ENCODE measurements at regions not wholly inside any gene's neighbourhood (a gene's known extent, or its start where the extent isn't known, plus 50 kb on each side); places are given as distances from the start of the nearest gene placed in this dataset.

- peak; percentile 91 for DNase-seq
Observed at GRCh38 chr11:127105593-127106541, 105.3 kb upstream of the KIRREL3 start.

- peak; percentile 20 for DNase-seq
Observed at GRCh38 chr11:127103586-127104388, 103.2 kb upstream of the KIRREL3 start.

- no peak for DNase-seq
Observed at GRCh38 chr11:127098684-127099083, 98.1 kb upstream of the KIRREL3 start.

- no peak for DNase-seq
Observed at GRCh38 chr11:127080735-127081134, 80.2 kb upstream of the KIRREL3 start.

- DNase-seq: no peak
Observed at GRCh38 chr11:127075758-127076157, 75.2 kb upstream of the KIRREL3 start.

- peak; percentile 92 for DNase-seq
Observed at GRCh38 chr11:127074151-127074761, 73.7 kb upstream of the KIRREL3 start.

GRCh38 chr11:127073621-127074020 is 73.1 kb upstream of the KIRREL3 start:
- no peak for DNase-seq

GRCh38 chr11:127071606-127072005 is 71.0 kb upstream of the KIRREL3 start:
- DNase-seq: peak; percentile 58

- DNase-seq: no peak
Observed at GRCh38 chr11:127070808-127071207, 70.2 kb upstream of the KIRREL3 start.

- no peak for DNase-seq
Observed at GRCh38 chr11:127066401-127067090, 66.0 kb upstream of the KIRREL3 start.

GRCh38 chr11:127063241-127063640 is 62.7 kb upstream of the KIRREL3 start:
- DNase-seq: peak; percentile 9

GRCh38 chr11:127061947-127062346 is 61.4 kb upstream of the KIRREL3 start:
- DNase-seq: no peak

GRCh38 chr11:127059750-127060149 is 59.2 kb upstream of the KIRREL3 start:
- DNase-seq: no peak

GRCh38 chr11:127059286-127059685 is 58.7 kb upstream of the KIRREL3 start:
- DNase-seq: no peak

GRCh38 chr11:127058524-127058923 is 58.0 kb upstream of the KIRREL3 start:
- DNase-seq: peak; percentile 6

GRCh38 chr11:127057126-127057525 is 56.6 kb upstream of the KIRREL3 start:
- peak; percentile 65 for DNase-seq

- DNase-seq: peak; percentile 5
Observed at GRCh38 chr11:127056338-127056971, 55.9 kb upstream of the KIRREL3 start.

GRCh38 chr11:127055236-127055635 is 54.7 kb upstream of the KIRREL3 start:
- DNase-seq: no peak

- no peak for DNase-seq
Observed at GRCh38 chr11:127054153-127054552, 53.6 kb upstream of the KIRREL3 start.

GRCh38 chr11:127052404-127052803 is 51.8 kb upstream of the KIRREL3 start:
- DNase-seq: no peak

Measured in DMS53 (cell line).